PC-9 (cell line): ENCODE measurements at regions not wholly inside any gene's neighbourhood (a gene's known extent, or its start where the extent isn't known, plus 50 kb on each side); places are given as distances from the start of the nearest gene placed in this dataset.

Experiments
- CTCF ChIP-seq: fragments of 200-600 bp; sonication (generic); conservative IDR thresholded peaks from 2 replicates; pipeline ENCODE4 v1.6.1; 2017; ENCODE audit warnings: mixed run types, antibody characterized with exemption, mild to moderate bottlenecking, moderate library complexity
- EZH2 ChIP-seq: fragments of 200-600 bp; sonication (generic); IDR thresholded peaks from 2 replicates; pipeline ENCODE4 v1.8.0; 2017; ENCODE audit warnings: antibody characterized with exemption, low read depth

- TF ChIP-seq CTCF (no peak; the same call in 1 of the 2 replicates), EZH2 (no peak)
Observed at GRCh38 chr5:163913548-163913947, 408.1 kb downstream of the MAT2B start.
